ENCODE measurements at regions not wholly inside any gene's neighbourhood (a gene's known extent, or its start where the extent isn't known, plus 50 kb on each side); places are given as distances from the start of the nearest gene placed in this dataset.

DNA sequence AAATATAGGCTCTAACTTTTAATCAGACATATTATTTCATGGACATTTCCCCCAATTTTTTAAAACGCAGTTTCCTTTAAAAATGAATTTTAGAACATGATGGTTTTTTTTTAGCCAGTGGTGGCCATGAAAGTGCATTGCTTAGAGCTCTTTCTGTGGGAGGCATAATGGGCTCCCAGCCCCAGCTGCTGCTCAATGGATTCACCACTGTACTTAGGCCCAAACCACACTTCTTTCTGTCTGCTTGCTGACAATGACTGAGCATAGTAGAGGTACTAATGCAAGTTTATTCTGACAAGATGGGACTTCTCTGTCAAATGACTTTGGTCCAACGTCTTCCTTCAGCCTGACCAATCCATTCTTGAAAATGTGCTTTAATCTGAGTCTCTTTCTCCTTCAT is 400.2 kb upstream of the GRIA3 start:
- no peak for TF ChIP-seq POLR2A (IDR thresholded peaks at IDR 0.05)
- TF ChIP-seq, protein P1, sequence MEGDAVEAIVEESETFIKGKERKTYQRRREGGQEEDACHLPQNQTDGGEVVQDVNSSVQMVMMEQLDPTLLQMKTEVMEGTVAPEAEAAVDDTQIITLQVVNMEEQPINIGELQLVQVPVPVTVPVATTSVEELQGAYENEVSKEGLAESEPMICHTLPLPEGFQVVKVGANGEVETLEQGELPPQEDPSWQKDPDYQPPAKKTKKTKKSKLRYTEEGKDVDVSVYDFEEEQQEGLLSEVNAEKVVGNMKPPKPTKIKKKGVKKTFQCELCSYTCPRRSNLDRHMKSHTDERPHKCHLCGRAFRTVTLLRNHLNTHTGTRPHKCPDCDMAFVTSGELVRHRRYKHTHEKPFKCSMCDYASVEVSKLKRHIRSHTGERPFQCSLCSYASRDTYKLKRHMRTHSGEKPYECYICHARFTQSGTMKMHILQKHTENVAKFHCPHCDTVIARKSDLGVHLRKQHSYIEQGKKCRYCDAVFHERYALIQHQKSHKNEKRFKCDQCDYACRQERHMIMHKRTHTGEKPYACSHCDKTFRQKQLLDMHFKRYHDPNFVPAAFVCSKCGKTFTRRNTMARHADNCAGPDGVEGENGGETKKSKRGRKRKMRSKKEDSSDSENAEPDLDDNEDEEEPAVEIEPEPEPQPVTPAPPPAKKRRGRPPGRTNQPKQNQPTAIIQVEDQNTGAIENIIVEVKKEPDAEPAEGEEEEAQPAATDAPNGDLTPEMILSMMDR (IDR thresholded peaks at IDR 0.05 in 8 of 11, conservative IDR thresholded peaks at IDR 0.05 in 3 of 11), result no peak

All from spleen (tissue), 7 donors.